HFF-Myc (cell line): ENCODE measurements at regions not wholly inside any gene's neighbourhood (a gene's known extent, or its start where the extent isn't known, plus 50 kb on each side); places are given as distances from the start of the nearest gene placed in this dataset.

Experiments used
- DNase-seq: peaks from one replicate; pipeline ENCODE4 v3.0.0-alpha.2; 2011; ENCODE audit warnings: low read depth; ENCODE audit errors: extremely low read depth
- H3K4me3 ChIP-seq: replicated peaks from 2 replicates; pipeline ENCODE4 v1.5.1; 2011; ENCODE audit warnings: low read depth, mild to moderate bottlenecking, control low read depth, low read length
- CTCF ChIP-seq: IDR thresholded peaks from 2 replicates; pipeline ENCODE4 v1.5.1; 2012; ENCODE audit warnings: mild to moderate bottlenecking, low read depth, low read length, control low read depth; ENCODE audit errors: missing control alignments

GRCh38 chr1:209511169-209511568 lies 72.3 kb upstream of the CAMK1G start:
- no peak for DNase-seq
- TF ChIP-seq CTCF: no peak
- no peak overlapping the region for H3K4me3 ChIP-seq

DNA sequence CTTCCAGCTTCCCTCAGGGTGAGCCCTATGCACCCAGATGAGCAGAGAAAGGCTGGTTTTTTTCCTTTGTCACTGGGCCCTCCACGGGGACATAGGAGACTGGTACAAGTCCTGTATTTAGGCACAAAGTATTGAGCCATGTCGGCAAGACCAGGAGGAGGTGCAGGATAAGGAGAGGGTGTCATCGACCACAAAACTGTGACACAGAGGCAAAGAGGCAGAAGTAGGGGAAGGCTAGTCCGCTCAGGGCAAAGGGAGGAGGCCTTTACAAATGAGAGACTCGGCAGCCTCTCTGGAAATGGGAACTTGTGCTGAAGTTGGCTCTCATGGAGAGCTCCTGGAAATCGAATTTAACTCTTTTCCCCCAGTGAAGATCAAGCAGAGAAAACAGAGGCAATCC lies 70.7 kb upstream of the CAMK1G start:
- DNase-seq: no peak
- no peak for TF ChIP-seq CTCF

DNA sequence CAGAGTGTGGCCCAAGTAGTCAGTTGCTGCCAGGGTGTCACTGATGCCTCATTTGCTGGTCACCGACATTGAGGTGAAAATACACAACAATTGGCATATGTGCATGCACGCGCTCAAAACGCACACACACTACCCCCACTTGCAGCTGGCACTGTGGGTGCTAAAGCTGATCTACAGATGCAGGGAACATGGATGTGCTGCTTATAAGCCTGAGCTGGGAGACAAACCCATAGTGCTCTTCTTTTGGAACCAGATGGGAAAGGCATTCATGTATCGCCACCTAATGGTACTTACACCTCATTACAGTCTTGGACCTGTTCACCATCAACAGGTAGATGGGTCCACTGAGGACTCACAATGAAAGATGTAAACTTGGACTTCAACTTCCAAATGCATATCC lies 70.3 kb upstream of the CAMK1G start:
- TF ChIP-seq CTCF: peak; percentile 64
- no peak overlapping the region for H3K4me3 ChIP-seq
- DNase-seq: peak; percentile 12

More for the DNA sequence above, 70.7 kb upstream of the CAMK1G start:
- no peak overlapping the region for H3K4me3 ChIP-seq

GRCh38 chr1:209516771-209517680 lies 66.5 kb upstream of the CAMK1G start:
- no peak for TF ChIP-seq CTCF
- no peak overlapping the region for H3K4me3 ChIP-seq
- DNase-seq: no peak

- DNase-seq: no peak
- TF ChIP-seq CTCF: no peak
- H3K4me3 ChIP-seq: no peak overlapping the region
Measured at GRCh38 chr1:209517681-209518050, 65.8 kb upstream of the CAMK1G start.

DNA sequence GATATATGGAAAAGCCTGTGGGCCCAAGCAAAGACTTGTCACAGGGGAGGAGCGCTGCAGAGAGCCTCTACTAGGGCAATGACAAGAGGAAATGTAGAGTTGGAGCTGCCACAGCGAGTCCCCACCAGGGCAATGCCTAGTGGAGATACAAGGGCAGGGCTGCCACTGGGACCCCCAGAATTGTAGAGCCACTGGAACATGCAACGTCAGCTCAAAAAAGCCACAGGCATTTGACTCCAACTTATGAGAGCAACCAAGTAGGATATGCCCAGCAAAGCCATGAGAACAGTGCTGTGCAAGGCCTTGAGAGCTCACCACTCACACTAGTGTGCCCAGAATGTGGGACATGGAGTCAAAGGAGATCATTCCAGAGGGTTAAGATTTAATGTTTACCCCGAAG lies 63.7 kb upstream of the CAMK1G start:
- no peak for DNase-seq
- no peak for TF ChIP-seq CTCF
- H3K4me3 ChIP-seq: no peak overlapping the region

GRCh38 chr1:209522826-209523225 lies 60.7 kb upstream of the CAMK1G start:
- H3K4me3 ChIP-seq: no peak overlapping the region
- no peak for TF ChIP-seq CTCF
- DNase-seq: no peak
